ENCODE measurements at regions not wholly inside any gene's neighbourhood (a gene's known extent, or its start where the extent isn't known, plus 50 kb on each side); places are given as distances from the start of the nearest gene placed in this dataset.

GRCh38 chr2:38212312-38212711, 136.4 kb upstream of the CYP1B1 start:
- no peak for ATAC-seq
- peaks cover 0 to 14% (median 0%) of the 10 kb centered on the region in 3 donors for H3K9me3 ChIP-seq
- 76% methylated on average over 2 of the region's 2 CpGs; no CpG with 5 or more reads in 1 of the 2 donors for WGBS, 2 donors (ENCODE audit: low coverage in 1 of 2)
- H3K36me3 ChIP-seq: no peaks in the 10 kb centered on the region
- H3K27ac ChIP-seq: no peak overlapping the region
- H3K4me1 ChIP-seq: peaks cover 0 to 11% (median 2%) of the 10 kb centered on the region in 3 donors
- TF ChIP-seq CTCF (IDR thresholded peaks at IDR 0.05): no peak
- no peak for TF ChIP-seq POLR2A (IDR thresholded peaks at IDR 0.05)
- TF ChIP-seq POLR2AphosphoS5 (IDR thresholded peaks at IDR 0.05): no peak
- no peak for TF ChIP-seq EP300 (IDR thresholded peaks at IDR 0.05)
- H3K4me3 ChIP-seq: no peak overlapping the region
- H3K27me3 ChIP-seq: no peaks in the 10 kb centered on the region

GRCh38 chr2:38207168-38207567, 131.2 kb upstream of the CYP1B1 start:
- TF ChIP-seq CTCF (IDR thresholded peaks at IDR 0.05) (no peak), POLR2AphosphoS5 (IDR thresholded peaks at IDR 0.05) (no peak), POLR2A (IDR thresholded peaks at IDR 0.05) (no peak), EP300 (IDR thresholded peaks at IDR 0.05) (no peak)
- Histone ChIP-seq H3K36me3 (no peaks in the 10 kb centered on the region), H3K4me3 (no peak overlapping the region), H3K27me3 (no peaks in the 10 kb centered on the region), H3K27ac (no peak overlapping the region), H3K4me1 (peaks cover 0 to under 1% (median 0%) of the 10 kb centered on the region in 3 donors), H3K9me3 (peaks cover 0 to 10% (median 0%) of the 10 kb centered on the region in 3 donors)
- ATAC-seq: no peak
- 93 to 100% methylated on average over 1 of the region's 1 CpG for WGBS, 2 donors (ENCODE audit: low coverage in 1 of 2)

DNA sequence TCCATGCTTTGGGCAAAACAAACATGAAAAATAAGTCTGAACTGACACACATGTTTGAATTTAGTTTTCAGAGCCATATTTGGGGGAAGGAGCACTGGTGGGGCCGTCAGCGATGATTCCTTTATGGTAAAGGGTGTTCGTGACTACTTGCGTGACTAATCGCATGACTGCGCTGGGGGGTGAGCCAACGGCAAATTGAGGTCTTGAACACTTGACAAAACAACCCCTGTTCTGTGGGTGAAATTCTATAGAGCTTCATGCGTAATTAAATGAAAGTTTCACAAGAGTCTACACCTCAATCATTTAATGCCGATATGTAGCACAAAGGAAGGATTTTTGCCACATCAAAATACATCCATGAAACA, 127.5 kb upstream of the CYP1B1 start:
- Histone ChIP-seq H3K27ac (no peak overlapping the region), H3K27me3 (no peaks in the 10 kb centered on the region), H3K36me3 (no peaks in the 10 kb centered on the region), H3K4me3 (no peak overlapping the region), H3K9me3 (no peaks in the 10 kb centered on the region), H3K4me1 (peaks cover 0 to 17% (median 0%) of the 10 kb centered on the region in 3 donors)
- 91 to 96% methylated on average over 6 to 9 of the region's 9 CpGs for WGBS, 2 donors (ENCODE audit: low coverage in 1 of 2)
- TF ChIP-seq POLR2AphosphoS5 (IDR thresholded peaks at IDR 0.05) (no peak), EP300 (IDR thresholded peaks at IDR 0.05) (no peak), CTCF (IDR thresholded peaks at IDR 0.05) (no peak), POLR2A (IDR thresholded peaks at IDR 0.05) (no peak)
- ATAC-seq: no peak

DNA sequence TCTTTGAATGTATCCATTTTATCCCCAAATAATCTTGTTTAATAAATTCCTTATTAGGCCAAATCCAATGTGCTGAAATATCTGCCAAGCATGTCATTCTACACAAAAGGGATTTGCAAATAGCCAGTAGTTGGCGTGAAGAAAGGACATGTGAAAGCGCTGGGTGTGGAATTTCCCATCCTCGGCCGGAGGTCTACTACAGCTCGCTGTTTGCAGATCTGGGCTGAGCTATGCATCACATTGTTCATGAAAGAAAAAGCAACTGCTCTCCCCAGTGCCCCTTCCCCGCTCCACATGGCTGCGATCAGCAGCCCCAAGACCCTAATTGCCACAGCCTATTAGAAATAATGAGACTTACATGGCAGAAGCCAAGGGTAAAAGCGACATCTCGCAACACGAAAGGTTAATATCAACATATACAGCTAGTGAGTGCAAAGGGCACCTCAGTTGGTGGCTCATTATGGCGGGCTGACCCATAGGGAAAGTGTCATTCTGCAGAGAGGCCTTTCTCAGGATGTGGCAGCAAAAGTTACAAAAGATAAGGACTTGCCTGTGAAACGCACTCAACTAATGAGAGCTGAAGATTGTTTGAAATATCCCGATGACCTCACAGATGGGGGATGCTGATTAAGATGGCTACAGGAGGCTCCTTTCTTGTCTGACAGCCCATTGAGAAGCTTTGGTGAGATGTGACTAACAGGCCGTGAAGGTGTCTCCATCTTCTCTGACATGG, 126.9 kb upstream of the CYP1B1 start:
- Histone ChIP-seq H3K9me3 (no peaks in the 10 kb centered on the region), H3K27ac (no peak overlapping the region), H3K27me3 (no peaks in the 10 kb centered on the region), H3K4me1 (peaks cover 0 to 17% (median 0%) of the 10 kb centered on the region in 3 donors), H3K36me3 (no peaks in the 10 kb centered on the region), H3K4me3 (no peak overlapping the region)
- ATAC-seq: no peak
- no peak for TF ChIP-seq CTCF (IDR thresholded peaks at IDR 0.05)
- no peak for TF ChIP-seq EP300 (IDR thresholded peaks at IDR 0.05)
- 88 to 93% methylated on average over 10 to 14 of the region's 14 CpGs for WGBS, 2 donors (ENCODE audit: low coverage in 1 of 2)

DNA sequence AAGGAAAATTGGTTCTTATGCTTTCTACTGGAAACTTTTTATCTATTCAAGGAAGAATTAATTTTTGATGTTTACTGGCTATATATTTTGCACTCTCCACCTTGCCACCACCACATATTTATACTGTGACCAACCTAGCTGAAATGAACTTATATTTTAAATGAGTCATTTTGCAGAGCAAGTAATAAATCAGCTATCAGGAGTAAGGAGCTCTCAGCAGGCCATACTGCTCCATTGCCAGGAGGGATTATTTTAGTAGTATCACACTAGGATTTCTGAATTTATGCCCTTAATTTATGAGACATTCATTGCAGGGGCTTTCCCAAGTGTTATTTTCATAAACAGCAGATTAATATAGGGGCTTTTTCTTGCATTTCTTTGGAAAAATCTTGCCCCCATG, 125.8 kb upstream of the CYP1B1 start:
- TF ChIP-seq CTCF (IDR thresholded peaks at IDR 0.05) (no peak), EP300 (IDR thresholded peaks at IDR 0.05) (no peak), POLR2A (IDR thresholded peaks at IDR 0.05) (no peak), POLR2AphosphoS5 (IDR thresholded peaks at IDR 0.05) (no peak)
- no peaks in the 10 kb centered on the region for H3K27me3 ChIP-seq
- peak overlapping the region in 1 of 4 donors; percentile 40 for H3K27ac ChIP-seq
- H3K4me1 ChIP-seq: peaks cover 0 to 17% (median 0%) of the 10 kb centered on the region in 3 donors
- ATAC-seq: no peak
- no peak overlapping the region for H3K4me3 ChIP-seq
- no peaks in the 10 kb centered on the region for H3K36me3 ChIP-seq
- H3K9me3 ChIP-seq: no peaks in the 10 kb centered on the region

Data from gastroesophageal sphincter (tissue), 4 donors.